GM21576 (cell line): ENCODE measurements at regions not wholly inside any gene's neighbourhood (a gene's known extent, or its start where the extent isn't known, plus 50 kb on each side); places are given as distances from the start of the nearest gene placed in this dataset.
"Not testable (repeated sequence)": the region's sequence is repeated elsewhere in the genome, so short reads cannot be mapped to it uniquely, and the experiment has no call there.

ENCODE experiments used
- ATAC-seq: cut with Tn5 transposase; IDR thresholded peaks from one replicate; pipeline ENCODE4 v1.9.1; 2021; ENCODE audit warnings: mild to moderate bottlenecking, moderate library complexity; ENCODE audit not compliant: unreplicated experiment

GRCh38 chr5:62082370-62082801 lies 223.6 kb upstream of the KIF2A start:
- ATAC-seq, result no peak

- no peak for ATAC-seq
Observed at GRCh38 chr5:62083247-62083646, 222.8 kb upstream of the KIF2A start.

- no peak for ATAC-seq
Observed at GRCh38 chr5:62083661-62084060, 222.3 kb upstream of the KIF2A start.

- ATAC-seq, result no peak
Observed at GRCh38 chr5:62084391-62084790, 221.6 kb upstream of the KIF2A start.

GRCh38 chr5:62090953-62091352 lies 215.1 kb upstream of the KIF2A start:
- no peak for ATAC-seq

GRCh38 chr5:62093411-62093810 lies 212.6 kb upstream of the KIF2A start:
- ATAC-seq, result no peak

GRCh38 chr5:62093976-62094375 lies 212.0 kb upstream of the KIF2A start:
- no peak for ATAC-seq

- no peak for ATAC-seq
Observed at GRCh38 chr5:62097361-62097760, 208.6 kb upstream of the KIF2A start.

GRCh38 chr5:62100201-62100600 lies 205.8 kb upstream of the KIF2A start:
- ATAC-seq, result no peak

- not testable (repeated sequence) for ATAC-seq
Observed at GRCh38 chr5:62103863-62104262, 202.1 kb upstream of the KIF2A start.

GRCh38 chr5:62111428-62111827 lies 194.6 kb upstream of the KIF2A start:
- ATAC-seq, result no peak

GRCh38 chr5:62112689-62113228 lies 193.2 kb upstream of the KIF2A start:
- ATAC-seq, result no peak

- ATAC-seq, result no peak
Observed at GRCh38 chr5:62115014-62115413, 191.0 kb upstream of the KIF2A start.

- no peak for ATAC-seq
Observed at GRCh38 chr5:62124266-62124665, 181.7 kb upstream of the KIF2A start.

- ATAC-seq, result no peak
Observed at GRCh38 chr5:62126090-62126489, 179.9 kb upstream of the KIF2A start.

GRCh38 chr5:62127098-62127736 lies 178.8 kb upstream of the KIF2A start:
- ATAC-seq, result no peak

- ATAC-seq, result no peak
Observed at GRCh38 chr5:62130107-62130506, 175.9 kb upstream of the KIF2A start.

GRCh38 chr5:62132276-62132675 lies 173.7 kb upstream of the KIF2A start:
- ATAC-seq, result no peak

- no peak for ATAC-seq
Observed at GRCh38 chr5:62133426-62133825, 172.6 kb upstream of the KIF2A start.

GRCh38 chr5:62134811-62135210 lies 171.2 kb upstream of the KIF2A start:
- ATAC-seq, result no peak

- ATAC-seq, result no peak
Observed at GRCh38 chr5:62137628-62138027, 168.4 kb upstream of the KIF2A start.

- no peak for ATAC-seq
Observed at GRCh38 chr5:62138607-62139006, 167.4 kb upstream of the KIF2A start.

GRCh38 chr5:62139741-62140140 lies 166.3 kb upstream of the KIF2A start:
- no peak for ATAC-seq
